Skeletal muscle tissue (tissue), 3 donors: ENCODE measurements at regions not wholly inside any gene's neighbourhood (a gene's known extent, or its start where the extent isn't known, plus 50 kb on each side); places are given as distances from the start of the nearest gene placed in this dataset.
"Not testable (repeated sequence)": the region's sequence is repeated elsewhere in the genome, so short reads cannot be mapped to it uniquely, and the experiment has no call there.

Source experiments
- H3K27ac ChIP-seq: one replicate; pipeline ENCODE4 v1.7.0; 2013; ENCODE audit warnings: mild to moderate bottlenecking, low read depth, low read length, inconsistent platforms
- H3K27me3 ChIP-seq, 3 donors: one replicate each; pipeline ENCODE4 v1.7.0; 2013; ENCODE audit warnings: low read length in 3 of 3; ENCODE audit not compliant: control insufficient read depth in 3 of 3, insufficient read depth in 3 of 3
- H3K36me3 ChIP-seq, 3 donors: one replicate each; pipeline ENCODE4 v1.7.0; 2013; ENCODE audit warnings: low read length in 3 of 3; ENCODE audit not compliant: control insufficient read depth in 3 of 3, insufficient read depth in 3 of 3
- H3K4me1 ChIP-seq, 3 donors: one replicate each; pipeline ENCODE4 v1.7.0; 2013; ENCODE audit warnings: low read length in 3 of 3, mild to moderate bottlenecking in 3 of 3; ENCODE audit not compliant: control insufficient read depth in 3 of 3, insufficient read depth in 3 of 3
- H3K4me3 ChIP-seq, 3 donors: one replicate each; pipeline ENCODE4 v1.7.0; 2013; ENCODE audit warnings: low read length in 3 of 3
- H3K9ac ChIP-seq, 3 donors: one replicate each; pipeline ENCODE4 v1.7.0; 2013; ENCODE audit warnings: low read length in 3 of 3, mild to moderate bottlenecking in 3 of 3, moderate library complexity in 2 of 3, low read depth in 1 of 3
- H3K9me3 ChIP-seq, 3 donors: one replicate each; pipeline ENCODE4 v1.7.0; 2013; ENCODE audit warnings: low read length in 3 of 3; ENCODE audit not compliant: control insufficient read depth in 3 of 3
- donor health status: Osteomylitis.

DNA sequence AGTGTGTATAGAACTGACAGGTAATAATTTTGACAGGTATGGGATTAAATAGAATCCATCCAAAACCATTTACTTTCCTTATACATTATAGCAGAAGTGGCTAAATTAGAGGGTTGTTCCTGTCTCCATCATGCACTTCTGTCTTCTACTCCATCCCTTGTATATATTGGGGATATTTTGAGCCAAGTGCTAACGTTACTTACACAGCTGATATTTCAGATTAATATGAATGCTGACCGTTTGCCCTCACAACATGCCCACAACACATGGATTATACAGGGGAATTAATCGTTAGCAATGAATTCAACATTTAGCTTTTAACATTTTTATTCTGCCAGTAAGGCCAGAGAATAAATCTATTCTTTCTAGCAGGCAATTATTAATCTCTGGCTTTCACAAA, 1125.0 kb upstream of the FAM98A start:
- Histone ChIP-seq H3K27me3 (no peaks in the 10 kb centered on the region), H3K9me3 (no peaks in the 10 kb centered on the region), H3K4me3 (no peak overlapping the region), H3K36me3 (no peaks in the 10 kb centered on the region), H3K9ac (no peak overlapping the region), H3K4me1 (no peaks in the 10 kb centered on the region), H3K27ac (no peak overlapping the region)

DNA sequence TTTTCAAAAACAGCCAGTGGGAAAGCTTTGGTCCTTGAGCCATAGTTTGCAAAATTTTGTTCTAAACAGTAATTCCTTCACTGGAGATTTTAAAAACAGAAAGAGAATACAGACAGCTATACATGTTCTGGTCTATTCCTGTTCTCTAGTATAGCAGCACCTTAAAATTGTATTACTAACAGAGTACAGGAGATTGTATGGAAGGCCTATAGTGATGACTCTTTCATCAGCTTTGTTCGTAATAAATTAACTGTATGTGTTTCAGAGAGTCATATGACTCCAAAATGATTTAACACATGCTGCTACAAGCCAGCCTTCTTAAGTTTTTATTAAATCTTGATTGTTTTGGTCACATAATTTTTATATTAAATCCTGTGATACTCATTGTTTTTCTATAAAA, 1124.6 kb upstream of the FAM98A start:
- Histone ChIP-seq H3K27ac (no peak overlapping the region), H3K4me3 (no peak overlapping the region), H3K9me3 (no peaks in the 10 kb centered on the region), H3K4me1 (no peaks in the 10 kb centered on the region), H3K27me3 (no peaks in the 10 kb centered on the region), H3K9ac (no peak overlapping the region), H3K36me3 (no peaks in the 10 kb centered on the region)

DNA sequence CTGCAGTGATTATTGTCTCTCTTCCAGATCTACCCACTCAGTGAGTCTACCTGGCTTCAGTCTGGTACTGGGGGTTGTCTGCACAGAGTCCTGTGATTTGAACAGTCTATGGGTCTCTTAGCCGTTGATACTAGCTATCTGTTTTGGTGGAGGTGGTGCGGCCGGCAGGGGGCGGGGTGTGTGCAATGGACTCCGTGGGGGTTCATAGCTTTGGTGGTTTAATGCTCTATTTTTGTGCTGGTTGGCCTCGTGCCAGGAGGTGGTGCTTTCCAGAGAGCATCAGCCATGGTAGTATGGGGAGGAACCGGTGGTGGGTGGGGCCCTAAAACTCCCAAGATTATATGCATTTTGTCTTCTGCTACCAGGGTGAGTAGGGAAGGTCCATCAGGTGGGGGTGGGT, 1120.1 kb upstream of the FAM98A start:
- Histone ChIP-seq H3K4me3 (no peak overlapping the region), H3K27me3 (no peaks in the 10 kb centered on the region), H3K36me3 (no peaks in the 10 kb centered on the region), H3K9me3 (no peaks in the 10 kb centered on the region), H3K9ac (no peak overlapping the region), H3K27ac (no peak overlapping the region), H3K4me1 (no peaks in the 10 kb centered on the region)

DNA sequence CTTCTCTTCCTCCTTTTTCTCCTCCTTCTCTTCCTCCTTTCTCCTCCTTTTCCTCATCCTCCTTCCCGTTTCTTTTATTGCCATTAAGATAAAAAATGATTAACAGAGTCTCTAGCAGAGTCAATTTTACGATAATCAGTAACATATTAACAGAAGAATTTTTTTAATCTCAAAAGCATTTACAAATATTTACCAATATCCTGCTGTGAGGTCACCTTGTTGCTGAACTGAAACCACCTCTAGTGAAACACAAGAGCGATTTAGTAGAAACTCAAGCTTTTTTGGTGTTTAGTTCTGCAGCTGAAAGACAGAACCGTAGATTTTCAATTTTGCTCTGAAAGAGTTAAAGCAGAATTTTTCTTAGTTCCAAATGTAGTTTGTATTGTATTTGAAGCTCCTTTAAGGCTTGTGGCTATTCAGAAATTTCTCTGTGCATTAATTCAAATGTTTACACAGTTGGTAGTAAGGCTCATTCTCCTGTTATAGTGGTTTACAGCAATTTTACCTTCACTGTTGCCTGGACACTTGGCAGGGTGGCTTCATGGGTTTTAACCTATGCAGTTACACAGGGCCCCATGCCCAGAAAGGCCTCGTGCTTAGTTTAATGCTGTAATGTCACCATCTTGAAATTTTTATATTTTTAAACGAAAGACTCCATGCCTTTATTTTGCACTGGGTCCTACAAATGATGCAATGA, 1106.6 kb upstream of the FAM98A start:
- H3K4me3 ChIP-seq, result no peak overlapping the region
- no peak overlapping the region for H3K27ac ChIP-seq
- H3K4me1 ChIP-seq, result no peaks in the 10 kb centered on the region
- no peaks in the 10 kb centered on the region for H3K27me3 ChIP-seq
- H3K9me3 ChIP-seq, result no peaks in the 10 kb centered on the region
- H3K9ac ChIP-seq, result no peak overlapping the region
- H3K36me3 ChIP-seq, result no peaks in the 10 kb centered on the region

DNA sequence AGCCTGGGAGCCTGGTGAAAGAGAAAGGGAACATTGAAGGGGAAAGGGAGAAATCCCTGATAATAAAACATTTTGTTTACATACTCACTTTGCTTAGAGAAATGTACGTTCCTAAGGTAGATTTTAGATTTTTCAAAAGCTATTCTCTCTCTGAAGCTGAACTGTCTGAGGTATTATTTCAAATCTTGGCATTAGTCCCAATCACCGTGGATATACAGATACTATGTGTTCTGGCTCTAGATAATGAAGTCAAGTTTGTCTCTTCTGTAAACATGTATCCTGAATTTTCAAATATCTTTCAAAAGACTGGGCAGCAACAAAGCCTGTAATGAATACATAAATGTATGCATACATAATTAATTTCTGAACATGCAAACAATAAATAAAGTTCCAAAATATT, 1104.2 kb upstream of the FAM98A start:
- no peaks in the 10 kb centered on the region for H3K4me1 ChIP-seq
- no peaks in the 10 kb centered on the region for H3K9me3 ChIP-seq
- H3K9ac ChIP-seq, result no peak overlapping the region
- no peak overlapping the region for H3K27ac ChIP-seq
- no peaks in the 10 kb centered on the region for H3K36me3 ChIP-seq
- H3K27me3 ChIP-seq, result no peaks in the 10 kb centered on the region
- H3K4me3 ChIP-seq, result no peak overlapping the region

DNA sequence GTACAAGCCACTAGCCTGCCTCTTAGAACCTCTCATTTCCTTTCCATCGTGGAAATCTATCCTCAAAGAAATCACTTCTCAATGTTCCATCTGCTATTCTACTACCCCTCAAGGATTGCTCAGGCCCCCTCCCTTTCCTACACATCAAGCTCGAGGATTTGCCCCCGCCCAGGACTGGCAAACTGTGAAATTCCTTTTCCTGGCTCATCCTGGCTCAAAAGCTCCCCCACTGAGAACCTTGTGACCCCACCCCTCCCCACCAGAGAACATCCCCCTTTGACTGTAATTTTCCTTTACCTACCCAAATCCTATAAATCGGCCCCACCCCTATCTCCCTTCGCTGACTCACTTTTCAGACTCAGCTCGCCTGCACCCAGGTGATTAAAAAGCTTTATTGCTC, 1103.3 kb upstream of the FAM98A start:
- H3K27me3 ChIP-seq, H3K4me1 ChIP-seq, H3K36me3 ChIP-seq, H3K27ac ChIP-seq, H3K9me3 ChIP-seq, H3K9ac ChIP-seq, H3K4me3 ChIP-seq: not testable (repeated sequence)

DNA sequence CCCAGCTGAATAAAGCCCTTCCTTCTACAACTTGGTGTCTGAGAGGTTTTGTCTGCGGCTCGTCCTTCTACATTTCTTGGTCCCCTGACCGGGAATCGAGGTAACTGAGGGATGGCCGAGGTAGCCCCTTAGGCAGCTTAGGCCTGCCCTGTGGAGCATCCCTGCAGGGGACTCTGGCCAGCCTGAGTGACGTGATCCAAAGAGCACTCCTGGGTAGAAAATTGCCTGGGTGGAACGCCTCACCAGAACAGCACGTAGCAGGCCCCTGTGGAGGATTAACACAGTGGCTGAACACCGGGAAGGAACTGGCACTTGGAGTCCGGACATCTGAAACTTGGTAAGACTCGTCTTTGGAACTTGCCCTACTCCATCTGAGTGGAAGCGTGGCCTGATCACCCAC, 1078.5 kb upstream of the FAM98A start:
- not testable (repeated sequence) for H3K4me1 ChIP-seq, H3K9me3 ChIP-seq, H3K36me3 ChIP-seq, H3K4me3 ChIP-seq, H3K9ac ChIP-seq, H3K27ac ChIP-seq, H3K27me3 ChIP-seq

DNA sequence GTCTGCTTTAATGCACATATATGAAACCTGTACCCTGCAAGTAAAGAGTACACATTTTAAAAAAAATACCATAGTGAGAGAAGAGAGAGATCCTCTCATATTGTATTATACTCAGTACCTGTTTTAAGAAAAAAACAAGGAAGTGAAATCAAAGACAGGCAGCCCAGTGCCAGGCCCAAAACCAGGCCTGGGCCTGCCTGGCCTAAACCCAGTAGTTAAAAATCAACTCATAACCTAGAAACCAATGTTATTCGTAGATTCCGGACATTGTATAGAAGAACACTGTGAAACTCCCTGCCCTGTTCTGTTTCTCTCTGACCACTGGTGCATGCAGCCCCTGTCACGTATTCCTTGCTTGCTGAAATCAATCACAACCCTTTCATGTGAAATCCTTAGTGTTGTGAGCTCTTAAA, 1078.0 kb upstream of the FAM98A start:
- not testable (repeated sequence) for H3K4me3 ChIP-seq, H3K36me3 ChIP-seq, H3K27me3 ChIP-seq, H3K4me1 ChIP-seq, H3K9me3 ChIP-seq, H3K27ac ChIP-seq, H3K9ac ChIP-seq

DNA sequence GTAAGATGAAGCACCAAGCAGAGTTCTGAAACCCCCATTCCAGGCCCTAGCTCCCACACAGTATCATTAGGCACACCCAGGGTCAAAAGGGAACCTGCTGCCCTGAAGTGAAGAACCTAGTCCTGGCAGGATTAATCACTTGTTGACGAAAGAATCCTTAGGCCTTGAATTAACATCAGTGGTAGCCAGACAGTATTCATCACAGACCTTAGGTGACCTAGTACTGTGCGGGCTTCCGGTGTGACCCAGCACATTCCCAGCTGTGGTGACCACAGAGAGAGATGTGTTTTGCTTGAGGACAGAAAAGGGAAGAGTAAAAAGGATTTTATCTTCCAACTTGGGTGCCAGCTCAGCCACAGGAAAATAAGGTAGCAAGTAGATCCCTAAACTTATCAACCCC, 1071.4 kb upstream of the FAM98A start:
- no peak overlapping the region for H3K27ac ChIP-seq
- H3K27me3 ChIP-seq, result no peaks in the 10 kb centered on the region
- no peak overlapping the region for H3K9ac ChIP-seq
- no peaks in the 10 kb centered on the region for H3K4me1 ChIP-seq
- peaks cover 0 to 2% (median 0%) of the 10 kb centered on the region in 3 donors for H3K9me3 ChIP-seq
- H3K4me3 ChIP-seq, result no peak overlapping the region
- H3K36me3 ChIP-seq, result no peaks in the 10 kb centered on the region

DNA sequence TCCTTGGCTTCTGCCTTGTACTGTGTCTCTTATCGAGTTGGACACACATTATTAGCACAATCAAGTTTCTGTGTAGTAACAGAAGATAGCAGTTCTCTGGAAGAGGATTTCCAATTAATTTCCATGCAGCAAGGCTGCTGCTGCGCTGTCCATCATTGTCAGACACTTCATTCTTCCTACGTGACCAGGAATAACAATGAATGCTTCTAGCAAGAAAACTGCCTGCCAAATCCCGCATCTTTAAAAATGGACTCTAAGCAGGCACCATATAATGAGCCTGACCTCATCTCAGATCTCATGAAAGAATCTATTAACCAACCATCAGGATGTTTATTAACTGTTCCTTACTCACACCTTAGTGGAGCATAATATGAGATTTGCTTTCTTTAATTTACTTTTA, 1067.7 kb upstream of the FAM98A start:
- H3K36me3 ChIP-seq, result no peaks in the 10 kb centered on the region
- no peak overlapping the region for H3K4me3 ChIP-seq
- H3K27me3 ChIP-seq, result no peaks in the 10 kb centered on the region
- H3K9ac ChIP-seq, result no peak overlapping the region
- peaks cover 0 to 2% (median 0%) of the 10 kb centered on the region in 3 donors for H3K9me3 ChIP-seq
- H3K27ac ChIP-seq, result no peak overlapping the region
- no peaks in the 10 kb centered on the region for H3K4me1 ChIP-seq

DNA sequence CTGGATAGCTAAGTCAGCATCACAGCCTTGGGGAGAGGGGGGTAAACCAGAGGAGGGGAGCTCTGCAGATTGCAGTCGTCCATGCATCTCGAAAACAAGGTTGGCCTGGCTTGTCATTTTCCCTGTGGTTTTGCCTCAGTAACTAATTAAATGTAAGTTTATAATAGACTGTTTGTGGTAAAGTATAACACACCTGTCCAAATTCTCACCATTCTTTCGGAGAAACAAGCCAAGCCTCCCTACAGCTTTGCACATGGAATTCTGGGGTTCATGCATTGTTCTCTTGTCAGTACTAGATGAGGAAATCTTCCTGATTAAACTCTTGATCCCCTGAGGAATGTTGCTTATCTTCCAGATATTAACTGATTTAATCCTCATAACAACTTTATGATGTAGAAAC, 1065.2 kb upstream of the FAM98A start:
- Histone ChIP-seq H3K4me3 (no peak overlapping the region), H3K27ac (no peak overlapping the region), H3K36me3 (no peaks in the 10 kb centered on the region), H3K27me3 (no peaks in the 10 kb centered on the region), H3K9ac (no peak overlapping the region), H3K9me3 (no peaks in the 10 kb centered on the region), H3K4me1 (no peaks in the 10 kb centered on the region)
